OCI-LY7 (cell line): ENCODE measurements at regions not wholly inside any gene's neighbourhood (a gene's known extent, or its start where the extent isn't known, plus 50 kb on each side); places are given as distances from the start of the nearest gene placed in this dataset.

Source experiments
- EZH2phosphoT487 ChIP-seq: fragments of 200-600 bp; sonication (generic); IDR thresholded peaks from 2 replicates; pipeline ENCODE4 v1.6.1; 2018; ENCODE audit warnings: low read depth, borderline replicate concordance, mild to moderate bottlenecking, mixed run types, antibody characterized with exemption, low read length, moderate library complexity, mixed read lengths
- TF ChIP-seq, protein P1 (sequence below): fragments of 200-600 bp; sonication (generic); conservative IDR thresholded peaks from 2 replicates; pipeline ENCODE4 v1.5.1; 2014; ENCODE audit warnings: mild to moderate bottlenecking, antibody characterized with exemption, low read length, moderate library complexity, mixed read lengths

DNA sequence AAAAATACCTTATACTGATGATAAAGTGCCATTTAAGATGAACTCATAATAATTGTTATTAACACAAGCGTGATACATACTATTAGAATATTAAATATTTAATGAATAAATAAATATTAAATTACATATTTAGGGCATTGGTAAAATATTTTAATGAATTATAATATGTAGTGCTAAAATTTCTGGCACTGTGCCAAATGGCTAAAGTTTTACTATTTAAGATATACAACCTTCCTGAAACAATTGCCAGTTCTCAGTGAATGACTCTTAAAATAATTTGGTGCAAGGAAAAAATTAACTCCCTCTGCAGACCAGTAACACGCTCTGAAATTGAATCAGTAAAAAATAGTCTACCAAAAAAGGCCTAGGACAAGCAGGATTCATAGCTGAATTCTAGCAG lies 428.9 kb upstream of the ATXN7L3B start:
- TF ChIP-seq, protein P1, sequence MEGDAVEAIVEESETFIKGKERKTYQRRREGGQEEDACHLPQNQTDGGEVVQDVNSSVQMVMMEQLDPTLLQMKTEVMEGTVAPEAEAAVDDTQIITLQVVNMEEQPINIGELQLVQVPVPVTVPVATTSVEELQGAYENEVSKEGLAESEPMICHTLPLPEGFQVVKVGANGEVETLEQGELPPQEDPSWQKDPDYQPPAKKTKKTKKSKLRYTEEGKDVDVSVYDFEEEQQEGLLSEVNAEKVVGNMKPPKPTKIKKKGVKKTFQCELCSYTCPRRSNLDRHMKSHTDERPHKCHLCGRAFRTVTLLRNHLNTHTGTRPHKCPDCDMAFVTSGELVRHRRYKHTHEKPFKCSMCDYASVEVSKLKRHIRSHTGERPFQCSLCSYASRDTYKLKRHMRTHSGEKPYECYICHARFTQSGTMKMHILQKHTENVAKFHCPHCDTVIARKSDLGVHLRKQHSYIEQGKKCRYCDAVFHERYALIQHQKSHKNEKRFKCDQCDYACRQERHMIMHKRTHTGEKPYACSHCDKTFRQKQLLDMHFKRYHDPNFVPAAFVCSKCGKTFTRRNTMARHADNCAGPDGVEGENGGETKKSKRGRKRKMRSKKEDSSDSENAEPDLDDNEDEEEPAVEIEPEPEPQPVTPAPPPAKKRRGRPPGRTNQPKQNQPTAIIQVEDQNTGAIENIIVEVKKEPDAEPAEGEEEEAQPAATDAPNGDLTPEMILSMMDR: no peak
- no peak for TF ChIP-seq EZH2phosphoT487
